NCI-H2171 treated with DMSO at 0.1 percent for 48 hours (cell line): ENCODE measurements at regions not wholly inside any gene's neighbourhood (a gene's known extent, or its start where the extent isn't known, plus 50 kb on each side); places are given as distances from the start of the nearest gene placed in this dataset.
"Not testable (repeated sequence)": the region's sequence is repeated elsewhere in the genome, so short reads cannot be mapped to it uniquely, and the experiment has no call there.

Experiments used
- DNase-seq: peaks from one replicate; lab custom pipeline; 2025; lab: John Stamatoyannopoulos, UW

- DNase-seq = no peak
These were observed 1848.3 kb upstream of the RAG2 start for GRCh38 chr11:38446336-38446735.

GRCh38 chr11:38438091-38438490, 1840.1 kb upstream of the RAG2 start:
- no peak for DNase-seq

GRCh38 chr11:38425578-38425977, 1827.5 kb upstream of the RAG2 start:
- DNase-seq = no peak

GRCh38 chr11:38423042-38423441, 1825.0 kb upstream of the RAG2 start:
- DNase-seq = no peak

DNA sequence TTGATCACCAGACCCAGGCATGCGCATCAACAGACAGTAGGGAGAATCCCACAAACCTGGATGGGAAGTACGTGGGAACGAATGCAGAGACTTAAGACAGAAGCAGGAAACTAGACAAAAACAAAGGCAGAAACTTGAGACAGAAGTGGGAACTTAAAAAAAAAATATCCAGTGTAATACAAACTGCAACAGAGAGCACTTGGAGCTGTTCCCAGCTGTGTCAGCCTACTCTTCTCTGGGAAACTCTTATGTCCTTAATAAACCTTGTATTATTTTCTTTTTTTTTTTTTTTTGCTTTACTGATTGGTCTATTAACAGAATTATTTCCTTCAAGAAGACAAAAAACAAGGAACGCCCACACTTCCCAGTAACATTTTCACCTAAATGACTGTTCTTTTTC, 1818.1 kb upstream of the RAG2 start:
- DNase-seq = no peak

DNA sequence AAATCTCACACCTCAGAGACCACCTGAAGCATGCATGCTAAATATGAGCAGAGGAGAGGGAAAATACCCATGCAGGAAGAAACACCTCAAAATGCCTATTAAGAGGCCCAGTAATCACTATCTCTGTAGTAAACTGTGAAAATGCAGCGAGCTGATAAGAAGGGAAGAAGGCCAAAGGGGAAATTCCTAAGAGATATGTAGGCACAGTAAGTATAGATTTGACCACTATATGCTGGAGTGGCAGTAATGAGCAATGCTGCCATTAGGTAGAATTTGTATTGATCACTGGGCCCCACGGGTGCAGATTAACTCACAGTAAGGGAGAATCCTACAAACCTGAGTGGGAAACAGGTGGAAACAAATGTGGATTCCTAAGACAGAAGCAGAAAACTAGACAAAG, 1813.1 kb upstream of the RAG2 start:
- no peak for DNase-seq

GRCh38 chr11:38402063-38402462, 1804.0 kb upstream of the RAG2 start:
- no peak for DNase-seq

DNA sequence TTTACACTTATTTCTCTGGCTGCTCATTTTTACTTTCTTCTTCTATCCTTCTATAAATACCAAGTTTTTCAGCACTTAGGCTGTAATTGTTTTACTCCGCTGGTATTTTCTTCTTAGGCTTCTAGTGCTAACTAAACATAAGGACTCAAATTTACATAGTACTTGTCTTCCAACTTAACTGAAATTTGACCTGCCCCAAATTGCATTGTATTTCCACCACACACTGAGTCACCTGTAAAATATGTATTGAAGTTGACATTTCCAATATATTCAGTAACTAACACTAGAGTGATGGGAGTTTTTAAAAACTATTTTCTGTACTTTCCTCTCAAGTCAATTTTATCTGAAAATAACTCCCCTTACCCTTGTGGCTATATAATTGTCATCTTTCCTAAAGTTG, 1794.1 kb upstream of the RAG2 start:
- no peak for DNase-seq

- no peak for DNase-seq
These were observed 1786.5 kb upstream of the RAG2 start for GRCh38 chr11:38384568-38384967.

DNA sequence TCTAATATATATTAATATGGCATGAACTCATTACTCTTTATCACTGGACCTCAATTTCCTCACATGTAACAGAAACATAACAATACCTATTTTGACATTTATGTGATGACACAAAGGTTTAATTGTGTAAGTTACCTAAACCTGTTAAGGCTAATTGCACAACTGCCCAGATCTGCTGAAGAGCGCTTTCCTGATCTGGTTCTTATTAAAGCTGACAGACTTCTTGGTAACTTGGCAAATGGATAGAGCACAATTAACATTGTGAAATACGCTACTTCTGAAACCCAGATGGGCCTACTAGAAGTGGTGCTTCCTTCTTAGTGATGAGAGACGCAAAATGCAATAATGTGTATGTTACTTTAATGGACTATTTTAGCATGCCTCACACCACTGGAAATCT, 1767.2 kb upstream of the RAG2 start:
- DNase-seq = no peak

- DNase-seq = no peak
These were observed 1758.2 kb upstream of the RAG2 start for GRCh38 chr11:38356255-38356654.

DNA sequence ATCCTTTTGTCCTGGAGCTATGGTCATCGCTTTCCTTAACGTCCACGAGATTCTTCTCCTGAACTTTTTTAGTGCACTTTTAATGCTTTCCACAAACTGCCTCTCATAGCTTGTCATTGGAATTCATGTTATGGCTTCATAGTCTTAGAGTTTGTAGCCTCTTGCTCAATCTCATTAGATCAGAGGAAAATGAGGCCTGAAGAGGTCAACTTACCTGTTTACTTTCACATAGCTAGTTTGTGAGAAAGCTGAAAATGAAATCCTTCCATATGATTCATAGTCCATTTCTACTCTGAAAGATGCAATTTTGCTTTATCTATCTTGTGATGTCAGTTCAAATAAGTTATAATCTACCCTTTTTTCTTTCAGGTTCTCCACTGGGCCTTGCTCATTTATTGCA, 1747.2 kb upstream of the RAG2 start:
- no peak for DNase-seq

- not testable (repeated sequence) for DNase-seq
These were observed 1743.6 kb upstream of the RAG2 start for GRCh38 chr11:38341612-38342011.

DNA sequence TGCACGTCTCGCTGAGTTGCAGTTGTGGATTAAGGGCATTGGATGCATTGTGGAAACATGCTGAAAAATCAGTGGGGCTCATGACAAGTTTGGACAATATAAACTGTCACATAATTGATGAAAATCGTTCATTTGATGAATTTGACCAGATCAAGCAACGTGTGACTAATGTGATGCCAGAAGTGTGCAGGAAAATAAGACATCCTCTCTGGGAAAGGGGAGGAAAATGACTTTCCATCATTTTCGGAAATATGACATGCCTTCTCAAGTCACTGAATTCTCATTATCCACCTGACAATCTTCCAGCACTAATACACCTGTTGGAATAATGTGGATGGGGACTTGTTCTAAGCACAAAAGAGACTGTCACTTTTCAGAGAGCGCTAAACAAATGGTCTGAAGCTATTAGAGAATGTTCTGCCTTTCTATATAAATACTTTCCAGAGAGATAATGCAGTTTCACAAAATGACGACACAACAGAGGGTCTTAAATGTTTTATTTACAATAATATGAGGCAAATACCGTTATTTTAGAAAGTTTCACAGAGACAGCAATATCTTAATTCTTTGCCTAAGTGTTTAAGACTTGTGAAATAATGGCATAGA, 1741.9 kb upstream of the RAG2 start:
- no peak for DNase-seq

DNA sequence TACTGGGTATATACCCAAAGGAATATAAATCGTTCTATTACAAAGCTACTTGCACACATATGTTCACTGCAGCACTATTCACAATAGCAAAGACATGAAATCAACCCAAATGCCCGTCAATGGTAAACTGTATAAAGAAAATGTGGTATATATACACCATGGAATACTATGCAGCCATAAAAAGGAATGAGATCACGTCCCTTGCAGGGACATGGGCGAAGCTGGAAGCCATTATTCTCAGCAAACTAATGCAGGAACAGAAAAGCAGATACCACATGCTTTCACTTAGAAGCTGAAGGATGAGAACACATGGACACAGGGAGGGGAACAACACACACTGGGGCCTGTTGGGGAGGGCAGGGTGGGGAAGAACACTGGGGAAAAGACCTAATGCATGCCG, 1740.0 kb upstream of the RAG2 start:
- not testable (repeated sequence) for DNase-seq

GRCh38 chr11:38332046-38332445, 1734.0 kb upstream of the RAG2 start:
- DNase-seq = no peak

GRCh38 chr11:38330578-38330977, 1732.5 kb upstream of the RAG2 start:
- no peak for DNase-seq

DNA sequence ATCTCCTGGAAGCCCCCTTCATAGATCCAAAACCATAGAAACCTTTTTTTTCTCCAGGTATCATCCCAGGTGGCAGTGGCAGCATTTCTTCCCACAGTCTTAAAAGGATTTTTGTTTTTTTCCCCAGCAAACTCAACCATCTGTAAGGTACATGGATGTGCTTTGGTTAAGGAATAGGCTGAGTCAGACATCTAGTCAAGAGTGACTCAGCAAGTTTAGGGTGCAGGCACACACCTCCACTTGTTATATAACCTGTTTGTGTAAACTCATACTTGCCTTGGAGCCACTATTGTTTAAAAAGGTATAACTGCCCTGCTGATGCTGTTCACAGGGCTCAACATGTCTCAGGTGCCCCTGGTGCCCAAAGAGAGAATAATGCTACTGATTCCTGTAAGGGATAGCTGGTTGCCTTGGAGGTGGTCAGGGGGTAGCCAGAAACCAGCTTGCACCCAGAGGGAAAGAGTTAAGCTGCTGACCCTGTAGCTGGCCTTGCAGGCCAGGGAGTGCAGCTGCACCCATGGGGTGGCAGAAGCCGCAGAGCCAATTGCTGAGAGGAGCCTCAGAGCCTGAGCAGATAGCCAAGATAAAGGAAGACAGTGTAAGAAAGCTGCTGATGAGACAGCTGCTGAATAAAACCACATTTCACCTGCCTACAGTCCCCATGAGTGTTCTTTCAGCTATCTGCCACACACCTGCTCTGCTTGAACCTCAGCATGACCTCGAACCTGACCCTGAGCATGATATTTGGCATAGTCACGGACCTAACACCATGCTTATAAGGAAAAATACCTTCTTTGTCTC, 1726.1 kb upstream of the RAG2 start:
- no peak for DNase-seq

- no peak for DNase-seq
These were observed 1717.1 kb upstream of the RAG2 start for GRCh38 chr11:38315151-38315550.

GRCh38 chr11:38307455-38307854, 1709.4 kb upstream of the RAG2 start:
- DNase-seq = no peak

- no peak for DNase-seq
These were observed 1707.6 kb upstream of the RAG2 start for GRCh38 chr11:38305682-38306081.

- no peak for DNase-seq
These were observed 1706.9 kb upstream of the RAG2 start for GRCh38 chr11:38304926-38305325.

DNA sequence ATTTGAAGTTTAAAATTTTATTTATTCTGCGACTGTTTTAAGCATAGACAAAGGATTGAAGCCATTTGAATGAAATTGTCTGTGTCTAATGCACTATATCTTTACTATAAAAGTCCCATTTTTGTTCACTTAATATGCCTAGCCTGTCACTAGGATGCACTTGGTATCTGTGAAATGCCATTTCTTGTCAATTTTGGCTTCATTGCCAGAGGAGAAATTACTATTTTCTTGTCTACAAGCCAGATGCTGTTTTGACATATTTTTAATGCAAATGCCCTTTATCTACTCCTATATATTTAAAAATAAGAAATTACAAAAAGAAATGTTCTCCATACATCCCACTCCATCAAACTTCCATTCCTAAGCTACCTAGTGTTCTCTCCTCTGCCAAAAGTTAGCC, 1704.5 kb upstream of the RAG2 start:
- no peak for DNase-seq

DNA sequence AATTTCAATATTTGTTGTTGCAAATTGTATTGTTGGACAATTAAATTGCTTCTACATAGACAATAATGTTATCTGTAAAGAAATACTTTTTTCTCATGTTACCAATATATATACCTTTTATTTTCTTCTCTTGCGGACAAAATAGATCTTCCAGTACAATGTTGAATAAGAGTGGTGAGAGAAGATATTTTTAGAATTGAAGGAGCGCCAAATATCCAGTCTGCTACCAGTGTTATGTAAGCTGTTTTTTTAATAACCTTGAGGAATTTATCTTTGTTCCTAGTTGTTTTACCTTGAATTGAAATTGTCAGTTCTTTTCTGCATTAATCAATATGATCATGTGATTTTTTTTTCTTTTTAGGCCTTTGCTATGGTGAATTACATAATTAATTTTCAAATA, 1702.5 kb upstream of the RAG2 start:
- no peak for DNase-seq
